K562 (cell line): ENCODE measurements at regions not wholly inside any gene's neighbourhood (a gene's known extent, or its start where the extent isn't known, plus 50 kb on each side); places are given as distances from the start of the nearest gene placed in this dataset.

Experiments used
- EZH2 ChIP-seq: IDR thresholded peaks from 2 replicates; pipeline ENCODE4 v1.6.1; 2012; ENCODE audit warnings: low read depth, mild to moderate bottlenecking, inconsistent platforms, low read length, borderline replicate concordance
- RB1 ChIP-seq: fragments of 450-650 bp; IDR thresholded peaks from 2 replicates; pipeline ENCODE4 v1.6.1; 2017; ENCODE audit warnings: low read depth, mild to moderate bottlenecking
- SMAD1 ChIP-seq: fragments of 150-350 bp; IDR thresholded peaks from 2 replicates; pipeline ENCODE4 v1.6.1; 2014; ENCODE audit warnings: low read length, low read depth; ENCODE audit not compliant: partially characterized antibody
- SMARCC2 ChIP-seq: fragments of 450-650 bp; IDR thresholded peaks from 2 replicates; pipeline ENCODE4 v1.6.1; 2017; ENCODE audit warnings: antibody characterized with exemption, moderate library complexity, mild to moderate bottlenecking, low read depth
- TAF7 ChIP-seq: fragments of 450-650 bp; IDR thresholded peaks from 2 replicates; pipeline ENCODE4 v1.6.1; 2016; ENCODE audit warnings: missing genetic modification characterization, missing compliant biosample characterization
- TCF3 ChIP-seq: sonication (generic); formaldehyde crosslinking; IDR thresholded peaks from 2 replicates; pipeline ENCODE4 v1.4.0; 2020; ENCODE audit warnings: mild to moderate bottlenecking, missing genetic modification reagents
- ZFX ChIP-seq: sonication (generic); formaldehyde crosslinking; IDR thresholded peaks from 2 replicates; pipeline ENCODE4 v1.8.0; 2022; ENCODE audit warnings: mild to moderate bottlenecking, missing genetic modification reagents, moderate library complexity
- TF ChIP-seq, protein P1 (sequence below): fragments of 450-650 bp; IDR thresholded peaks from 2 replicates; pipeline ENCODE4 v1.7.1; 2018; ENCODE audit warnings: mild to moderate bottlenecking, low read depth; ENCODE audit not compliant: partially characterized antibody
- TF ChIP-seq, protein P2 (sequence below): sonication (generic); formaldehyde crosslinking; IDR thresholded peaks from 2 replicates; pipeline ENCODE4 v1.9.0; 2022; ENCODE audit warnings: mild to moderate bottlenecking, missing genetic modification reagents
- TF ChIP-seq, protein P3 (sequence below), 3 experiments: IDR thresholded peaks in 2 of 3; conservative IDR thresholded peaks in 1 of 3; 2 replicates each; pipeline ENCODE4 v1.5.1; 2011 to 2012; ENCODE audit warnings: low read length in 3 of 3, mild to moderate bottlenecking in 3 of 3, control low read depth in 2 of 3, improper control_type of control experiment in 1 of 3, inconsistent platforms in 1 of 3, low read depth in 1 of 3, mixed read lengths in 1 of 3, moderate library complexity in 1 of 3; ENCODE audit not compliant: insufficient read depth in 2 of 3
- TF ChIP-seq, protein P4 (sequence below): sonication (generic); formaldehyde crosslinking; IDR thresholded peaks from 2 replicates; pipeline ENCODE4 v1.8.0; 2022; ENCODE audit warnings: mild to moderate bottlenecking, low read depth, missing genetic modification reagents
- TF ChIP-seq, protein P5 (sequence below): sonication (generic); formaldehyde crosslinking; IDR thresholded peaks from 2 replicates; pipeline ENCODE4 v1.8.0; 2022; ENCODE audit warnings: missing genetic modification reagents, mild to moderate bottlenecking, borderline replicate concordance
- TF ChIP-seq, protein P6 (sequence below): sonication (generic); formaldehyde crosslinking; IDR thresholded peaks from 2 replicates; pipeline ENCODE4 v1.5.0; 2020; ENCODE audit warnings: missing genetic modification reagents
- TF ChIP-seq, protein P7 (sequence below): sonication (generic); formaldehyde crosslinking; IDR thresholded peaks from 2 replicates; pipeline ENCODE4 v1.8.1; 2022; ENCODE audit warnings: missing genetic modification reagents

DNA sequence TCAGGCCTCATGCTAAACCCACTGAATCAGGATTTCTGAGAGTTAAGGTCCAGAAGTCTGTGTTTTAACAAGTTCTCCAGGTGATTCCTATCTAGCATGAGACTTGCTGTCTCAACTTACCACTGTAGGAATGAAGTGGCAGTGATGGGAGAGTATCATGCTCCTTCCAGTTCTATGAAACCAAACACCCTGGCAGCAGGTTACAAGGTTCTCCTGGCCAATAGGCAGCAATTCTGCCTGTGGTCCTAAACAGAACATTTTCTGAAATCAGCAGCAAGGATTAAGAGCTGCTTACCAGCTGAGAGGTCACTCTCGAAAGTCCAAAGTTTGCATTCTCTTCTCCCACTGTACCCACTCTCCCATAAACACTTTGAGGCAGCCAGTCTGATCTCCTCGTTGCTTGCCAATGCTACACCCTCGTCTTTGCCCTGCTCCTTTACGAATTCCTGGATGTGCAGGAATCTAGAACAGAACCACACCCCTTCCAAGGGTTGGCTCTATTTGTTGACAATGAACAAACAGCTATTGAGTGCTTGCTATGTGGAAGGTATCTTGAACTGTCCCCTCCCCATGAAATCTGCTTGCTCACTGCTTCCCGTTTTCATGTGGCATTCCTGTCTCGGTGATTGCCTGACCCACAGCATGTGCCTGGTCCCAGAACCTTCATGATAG, 100.5 kb downstream of the TMEM174 start:
- TF ChIP-seq, protein P1, sequence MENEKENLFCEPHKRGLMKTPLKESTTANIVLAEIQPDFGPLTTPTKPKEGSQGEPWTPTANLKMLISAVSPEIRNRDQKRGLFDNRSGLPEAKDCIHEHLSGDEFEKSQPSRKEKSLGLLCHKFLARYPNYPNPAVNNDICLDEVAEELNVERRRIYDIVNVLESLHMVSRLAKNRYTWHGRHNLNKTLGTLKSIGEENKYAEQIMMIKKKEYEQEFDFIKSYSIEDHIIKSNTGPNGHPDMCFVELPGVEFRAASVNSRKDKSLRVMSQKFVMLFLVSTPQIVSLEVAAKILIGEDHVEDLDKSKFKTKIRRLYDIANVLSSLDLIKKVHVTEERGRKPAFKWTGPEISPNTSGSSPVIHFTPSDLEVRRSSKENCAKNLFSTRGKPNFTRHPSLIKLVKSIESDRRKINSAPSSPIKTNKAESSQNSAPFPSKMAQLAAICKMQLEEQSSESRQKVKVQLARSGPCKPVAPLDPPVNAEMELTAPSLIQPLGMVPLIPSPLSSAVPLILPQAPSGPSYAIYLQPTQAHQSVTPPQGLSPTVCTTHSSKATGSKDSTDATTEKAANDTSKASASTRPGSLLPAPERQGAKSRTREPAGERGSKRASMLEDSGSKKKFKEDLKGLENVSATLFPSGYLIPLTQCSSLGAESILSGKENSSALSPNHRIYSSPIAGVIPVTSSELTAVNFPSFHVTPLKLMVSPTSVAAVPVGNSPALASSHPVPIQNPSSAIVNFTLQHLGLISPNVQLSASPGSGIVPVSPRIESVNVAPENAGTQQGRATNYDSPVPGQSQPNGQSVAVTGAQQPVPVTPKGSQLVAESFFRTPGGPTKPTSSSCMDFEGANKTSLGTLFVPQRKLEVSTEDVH, result no peak
- TF ChIP-seq SMAD1 (no peak), TCF3 (CRISPR knock-in tag) (no peak), RB1 (no peak), ZFX (CRISPR knock-in tag) (no peak), EZH2 (no peak), TAF7 (tag) (no peak), SMARCC2 (no peak)
- TF ChIP-seq, protein P2, sequence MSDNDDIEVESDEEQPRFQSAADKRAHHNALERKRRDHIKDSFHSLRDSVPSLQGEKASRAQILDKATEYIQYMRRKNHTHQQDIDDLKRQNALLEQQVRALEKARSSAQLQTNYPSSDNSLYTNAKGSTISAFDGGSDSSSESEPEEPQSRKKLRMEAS (CRISPR knock-in tag), result no peak
- TF ChIP-seq, protein P3, sequence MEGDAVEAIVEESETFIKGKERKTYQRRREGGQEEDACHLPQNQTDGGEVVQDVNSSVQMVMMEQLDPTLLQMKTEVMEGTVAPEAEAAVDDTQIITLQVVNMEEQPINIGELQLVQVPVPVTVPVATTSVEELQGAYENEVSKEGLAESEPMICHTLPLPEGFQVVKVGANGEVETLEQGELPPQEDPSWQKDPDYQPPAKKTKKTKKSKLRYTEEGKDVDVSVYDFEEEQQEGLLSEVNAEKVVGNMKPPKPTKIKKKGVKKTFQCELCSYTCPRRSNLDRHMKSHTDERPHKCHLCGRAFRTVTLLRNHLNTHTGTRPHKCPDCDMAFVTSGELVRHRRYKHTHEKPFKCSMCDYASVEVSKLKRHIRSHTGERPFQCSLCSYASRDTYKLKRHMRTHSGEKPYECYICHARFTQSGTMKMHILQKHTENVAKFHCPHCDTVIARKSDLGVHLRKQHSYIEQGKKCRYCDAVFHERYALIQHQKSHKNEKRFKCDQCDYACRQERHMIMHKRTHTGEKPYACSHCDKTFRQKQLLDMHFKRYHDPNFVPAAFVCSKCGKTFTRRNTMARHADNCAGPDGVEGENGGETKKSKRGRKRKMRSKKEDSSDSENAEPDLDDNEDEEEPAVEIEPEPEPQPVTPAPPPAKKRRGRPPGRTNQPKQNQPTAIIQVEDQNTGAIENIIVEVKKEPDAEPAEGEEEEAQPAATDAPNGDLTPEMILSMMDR (IDR thresholded peaks at IDR 0.05 in 2 of 3, conservative IDR thresholded peaks at IDR 0.05 in 1 of 3; ENCODE audit: insufficient read depth in 2 of 3, low read depth in 1 of 3, low read length in 3 of 3), result no peak
- TF ChIP-seq, protein P4, sequence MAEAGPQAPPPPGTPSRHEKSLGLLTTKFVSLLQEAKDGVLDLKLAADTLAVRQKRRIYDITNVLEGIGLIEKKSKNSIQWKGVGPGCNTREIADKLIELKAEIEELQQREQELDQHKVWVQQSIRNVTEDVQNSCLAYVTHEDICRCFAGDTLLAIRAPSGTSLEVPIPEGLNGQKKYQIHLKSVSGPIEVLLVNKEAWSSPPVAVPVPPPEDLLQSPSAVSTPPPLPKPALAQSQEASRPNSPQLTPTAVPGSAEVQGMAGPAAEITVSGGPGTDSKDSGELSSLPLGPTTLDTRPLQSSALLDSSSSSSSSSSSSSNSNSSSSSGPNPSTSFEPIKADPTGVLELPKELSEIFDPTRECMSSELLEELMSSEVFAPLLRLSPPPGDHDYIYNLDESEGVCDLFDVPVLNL, result no peak
- TF ChIP-seq, protein P5, sequence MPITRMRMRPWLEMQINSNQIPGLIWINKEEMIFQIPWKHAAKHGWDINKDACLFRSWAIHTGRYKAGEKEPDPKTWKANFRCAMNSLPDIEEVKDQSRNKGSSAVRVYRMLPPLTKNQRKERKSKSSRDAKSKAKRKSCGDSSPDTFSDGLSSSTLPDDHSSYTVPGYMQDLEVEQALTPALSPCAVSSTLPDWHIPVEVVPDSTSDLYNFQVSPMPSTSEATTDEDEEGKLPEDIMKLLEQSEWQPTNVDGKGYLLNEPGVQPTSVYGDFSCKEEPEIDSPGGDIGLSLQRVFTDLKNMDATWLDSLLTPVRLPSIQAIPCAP (CRISPR knock-in tag), result no peak
- TF ChIP-seq, protein P6, sequence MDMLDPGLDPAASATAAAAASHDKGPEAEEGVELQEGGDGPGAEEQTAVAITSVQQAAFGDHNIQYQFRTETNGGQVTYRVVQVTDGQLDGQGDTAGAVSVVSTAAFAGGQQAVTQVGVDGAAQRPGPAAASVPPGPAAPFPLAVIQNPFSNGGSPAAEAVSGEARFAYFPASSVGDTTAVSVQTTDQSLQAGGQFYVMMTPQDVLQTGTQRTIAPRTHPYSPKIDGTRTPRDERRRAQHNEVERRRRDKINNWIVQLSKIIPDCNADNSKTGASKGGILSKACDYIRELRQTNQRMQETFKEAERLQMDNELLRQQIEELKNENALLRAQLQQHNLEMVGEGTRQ (CRISPR knock-in tag), result no peak
- TF ChIP-seq, protein P7, sequence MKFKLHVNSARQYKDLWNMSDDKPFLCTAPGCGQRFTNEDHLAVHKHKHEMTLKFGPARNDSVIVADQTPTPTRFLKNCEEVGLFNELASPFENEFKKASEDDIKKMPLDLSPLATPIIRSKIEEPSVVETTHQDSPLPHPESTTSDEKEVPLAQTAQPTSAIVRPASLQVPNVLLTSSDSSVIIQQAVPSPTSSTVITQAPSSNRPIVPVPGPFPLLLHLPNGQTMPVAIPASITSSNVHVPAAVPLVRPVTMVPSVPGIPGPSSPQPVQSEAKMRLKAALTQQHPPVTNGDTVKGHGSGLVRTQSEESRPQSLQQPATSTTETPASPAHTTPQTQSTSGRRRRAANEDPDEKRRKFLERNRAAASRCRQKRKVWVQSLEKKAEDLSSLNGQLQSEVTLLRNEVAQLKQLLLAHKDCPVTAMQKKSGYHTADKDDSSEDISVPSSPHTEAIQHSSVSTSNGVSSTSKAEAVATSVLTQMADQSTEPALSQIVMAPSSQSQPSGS (CRISPR knock-in tag), result no peak
